ENCODE measurements at regions not wholly inside any gene's neighbourhood (a gene's known extent, or its start where the extent isn't known, plus 50 kb on each side); places are given as distances from the start of the nearest gene placed in this dataset.

DNA sequence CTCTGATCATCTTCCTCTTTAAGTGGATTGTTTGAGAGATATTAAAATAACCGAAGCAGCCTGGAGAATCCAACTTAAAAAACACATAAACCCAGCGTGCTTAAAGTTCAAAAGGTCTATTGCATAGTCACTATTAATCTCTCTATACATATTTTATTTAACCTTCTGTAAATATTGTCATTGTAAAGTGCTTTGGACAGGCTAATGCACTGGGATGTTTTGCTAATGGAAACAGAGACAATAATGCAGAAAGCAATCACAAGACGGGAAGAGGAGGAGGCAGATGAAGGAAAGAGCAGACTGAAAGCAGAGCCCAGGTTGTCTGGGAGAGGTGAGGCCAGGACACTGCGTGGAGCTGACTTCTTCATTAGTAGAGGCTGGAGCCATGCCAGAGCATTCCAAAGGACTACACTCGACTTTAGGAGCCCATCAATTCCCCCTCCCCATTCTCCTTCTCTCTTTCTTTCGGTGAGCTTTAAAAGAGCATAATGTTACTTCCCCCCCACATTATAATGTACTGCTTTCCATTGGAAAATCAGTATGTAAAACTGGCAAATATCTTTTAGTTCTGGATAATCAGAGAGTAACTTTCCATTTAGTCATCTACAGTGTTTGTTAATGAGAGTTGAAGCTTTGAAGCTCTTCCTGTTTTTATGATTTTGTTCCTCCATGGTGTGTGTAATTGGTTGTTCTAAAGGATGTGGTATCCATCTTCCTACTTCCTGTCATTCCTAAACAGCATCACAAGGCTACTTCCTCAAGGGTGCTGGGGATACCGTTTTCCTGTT lies 307.3 kb upstream of the MPDZ start:
- DNase-seq, result no peak

DNA sequence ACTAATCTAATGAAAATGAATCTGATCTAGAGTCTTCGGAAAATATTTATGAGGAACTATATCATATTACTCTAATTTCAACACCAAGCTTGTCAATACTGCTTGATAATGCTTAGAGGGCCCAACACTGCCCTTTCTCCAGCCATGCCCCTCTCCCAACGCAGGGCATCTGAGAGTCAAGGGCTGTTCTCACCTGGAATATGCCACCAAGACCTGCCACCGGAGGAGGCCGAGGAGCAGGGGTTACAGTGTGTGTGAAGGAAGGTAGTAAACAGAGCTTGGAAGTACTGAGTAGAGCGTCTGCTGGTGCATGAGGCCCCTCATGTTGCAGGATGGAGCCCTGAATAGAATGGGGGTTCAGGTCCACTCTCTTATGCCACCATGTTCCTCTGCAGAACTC lies 301.3 kb upstream of the MPDZ start:
- DNase-seq, result no peak

DNA sequence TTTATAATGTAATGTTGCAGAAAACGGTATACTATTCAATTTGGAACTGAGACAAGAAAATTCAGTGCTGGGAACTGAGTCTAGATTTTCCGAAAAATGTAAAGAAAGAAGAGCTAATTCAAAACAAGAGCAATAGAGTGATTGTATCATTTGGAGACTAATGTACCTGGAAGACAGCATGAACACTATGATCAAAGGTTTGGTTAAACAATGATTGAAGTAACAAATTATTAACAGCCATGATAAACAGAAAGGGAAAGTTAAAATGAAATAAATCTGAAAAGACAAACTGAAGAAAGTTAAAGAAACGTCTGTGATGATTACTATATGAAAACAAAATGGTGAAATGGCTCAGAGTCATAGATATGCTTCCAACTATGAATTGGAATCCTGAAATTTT lies 300.6 kb upstream of the MPDZ start:
- DNase-seq, result no peak

DNA sequence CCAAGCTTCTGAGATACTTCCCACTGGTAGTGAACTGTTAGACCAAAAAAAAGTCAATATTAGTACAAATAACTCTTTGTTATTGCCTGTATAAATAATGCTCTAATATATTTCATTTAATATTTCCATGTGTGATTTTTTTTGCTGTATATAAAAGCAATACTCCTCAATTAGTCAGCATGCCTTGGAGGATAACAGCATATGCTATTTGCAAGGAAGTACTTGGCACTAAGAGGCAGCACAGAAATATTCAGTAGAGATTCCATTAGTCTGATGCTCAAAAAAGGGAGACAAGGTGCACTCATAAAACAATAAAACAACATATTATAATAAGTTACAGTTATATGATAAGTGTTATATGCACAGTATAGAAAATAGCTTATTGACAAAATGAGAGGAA lies 296.6 kb upstream of the MPDZ start:
- no peak for DNase-seq

DNA sequence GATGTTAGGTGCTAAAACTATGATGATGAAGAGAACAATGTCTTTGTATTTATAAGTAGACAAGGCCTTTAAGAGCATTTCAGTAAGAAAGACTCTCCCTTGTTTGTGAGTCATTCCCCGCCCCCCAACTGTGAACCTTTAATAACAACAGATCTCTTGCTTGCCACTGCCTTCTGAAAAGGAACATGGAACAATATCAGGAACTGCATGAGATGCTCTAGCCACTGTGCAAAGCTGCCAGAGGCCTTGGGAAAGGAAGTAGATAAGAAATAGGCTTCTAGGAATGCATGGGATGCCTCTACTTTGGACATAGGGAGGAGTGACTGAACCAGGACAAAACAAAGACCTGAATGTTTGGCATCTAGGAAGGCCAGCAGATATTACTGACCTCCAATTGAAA lies 296.1 kb upstream of the MPDZ start:
- no peak for DNase-seq

DNA sequence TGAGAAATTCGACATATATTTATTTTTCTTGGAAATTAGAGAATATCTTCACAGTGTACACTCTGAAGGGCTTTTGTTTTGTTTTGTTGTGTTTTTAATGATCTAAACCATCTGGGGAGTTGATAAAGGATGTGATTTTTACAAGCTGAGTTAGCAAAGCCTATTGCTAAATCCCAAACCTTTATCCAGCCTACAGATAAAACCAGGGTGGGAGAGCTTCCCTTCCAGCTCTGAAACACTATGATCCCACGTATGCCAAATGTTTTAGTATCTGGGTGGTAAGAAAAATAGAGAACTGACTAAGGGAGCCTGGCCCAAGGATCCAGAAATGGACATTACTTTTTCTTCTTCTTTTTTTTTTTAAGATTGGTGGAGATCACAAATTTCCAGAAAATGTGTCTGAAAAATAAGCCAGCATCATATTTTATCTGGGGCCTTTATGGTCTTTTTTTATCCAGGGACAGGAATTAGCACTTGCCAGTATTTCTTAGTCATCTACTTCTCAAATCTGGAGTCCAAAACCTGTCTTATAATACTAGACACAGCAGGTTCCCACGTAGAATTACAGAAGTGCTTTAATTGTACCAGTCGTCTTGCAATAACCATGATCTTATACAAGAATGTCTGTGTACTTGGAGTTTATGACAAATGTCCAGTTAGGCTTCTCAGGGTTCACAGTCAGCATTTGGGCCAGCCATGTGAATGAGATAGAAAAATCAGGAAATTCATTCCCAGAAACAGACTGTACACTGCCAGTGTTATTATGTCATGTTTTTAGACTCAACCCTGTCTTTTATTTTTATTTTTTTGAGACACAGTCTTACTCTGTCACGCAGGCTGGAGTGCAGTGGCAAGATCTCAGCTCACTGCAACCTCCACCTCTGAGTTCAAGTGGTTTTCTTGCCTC lies 290.8 kb upstream of the MPDZ start:
- no peak for DNase-seq

DNA sequence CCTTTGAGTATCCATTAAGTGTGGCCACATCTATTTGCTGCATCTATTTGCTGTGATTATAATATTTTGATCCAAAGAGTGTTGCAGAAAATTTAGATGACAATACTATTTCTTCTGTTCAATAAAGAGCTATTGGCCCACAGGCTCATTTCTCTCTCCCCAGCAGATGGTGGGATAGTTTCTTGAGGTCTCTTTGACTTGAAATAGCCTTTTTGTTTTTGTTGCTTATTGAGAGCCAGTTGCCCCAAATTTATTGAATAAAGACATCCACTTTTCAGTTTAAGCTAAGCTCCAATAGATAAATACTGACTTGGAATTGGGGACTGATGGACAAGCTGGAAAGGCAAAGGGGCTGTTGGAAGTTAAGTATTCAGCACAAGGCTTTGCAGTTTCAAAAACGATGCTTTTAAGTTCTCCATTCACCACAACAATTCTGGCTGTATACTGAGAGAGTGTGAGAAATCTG lies 290.1 kb upstream of the MPDZ start:
- DNase-seq, result no peak

DNA sequence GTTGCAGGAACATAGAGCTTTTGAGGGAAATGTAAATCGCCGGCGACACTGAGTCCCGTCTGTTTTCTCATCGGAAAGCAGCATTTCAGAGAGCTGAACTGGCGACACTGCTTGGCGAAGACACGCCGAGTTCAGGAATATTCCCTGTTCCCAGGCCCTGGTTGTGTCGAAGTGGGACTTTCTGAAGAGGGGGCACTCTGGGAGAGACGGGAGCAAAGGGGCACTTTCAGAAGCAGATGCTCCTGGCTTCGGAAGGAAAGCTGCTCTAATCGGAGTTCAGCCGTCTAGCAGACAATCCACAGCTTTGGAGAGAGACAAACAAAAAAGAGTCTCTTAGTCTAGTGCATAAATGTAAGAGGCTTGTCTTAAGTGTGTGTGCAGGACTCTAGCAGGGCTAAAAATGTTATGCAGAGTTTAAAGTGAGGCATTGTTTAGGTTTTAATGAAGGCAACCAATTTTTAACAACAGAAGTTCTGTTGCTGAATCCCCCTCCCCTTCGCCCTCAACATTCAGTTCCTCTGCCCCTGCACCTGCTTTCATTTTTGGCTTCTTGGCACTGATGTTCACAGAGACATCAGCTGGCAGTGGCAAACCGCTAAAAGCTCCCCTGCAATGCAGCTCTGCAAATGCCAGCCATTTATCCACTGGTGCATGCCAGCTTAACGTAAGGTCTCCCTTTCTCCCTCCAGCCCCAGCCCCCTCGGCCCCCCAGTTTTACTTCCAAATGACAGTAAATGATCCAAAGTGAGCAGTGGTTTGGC lies 289.5 kb upstream of the MPDZ start:
- no peak for DNase-seq

DNA sequence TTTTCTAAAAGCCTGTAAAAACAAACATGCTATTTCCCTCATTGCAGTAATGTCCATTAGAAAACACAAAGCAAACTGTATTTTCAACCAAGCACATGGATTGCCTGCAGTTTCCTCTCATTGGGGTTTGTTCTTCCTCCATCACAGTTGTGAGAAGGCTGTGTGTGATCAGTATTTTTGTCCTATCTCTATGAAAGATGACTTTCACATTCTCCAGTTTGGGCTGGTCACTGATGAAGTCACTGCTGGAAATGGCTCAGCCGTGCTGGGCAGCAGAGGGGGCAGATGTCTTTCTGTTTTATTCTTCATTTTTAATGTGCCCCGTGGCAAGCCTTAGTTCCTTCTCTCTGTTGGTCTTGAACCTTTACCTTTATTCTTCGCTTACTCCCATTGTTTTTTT lies 288.9 kb upstream of the MPDZ start:
- DNase-seq, result no peak

DNA sequence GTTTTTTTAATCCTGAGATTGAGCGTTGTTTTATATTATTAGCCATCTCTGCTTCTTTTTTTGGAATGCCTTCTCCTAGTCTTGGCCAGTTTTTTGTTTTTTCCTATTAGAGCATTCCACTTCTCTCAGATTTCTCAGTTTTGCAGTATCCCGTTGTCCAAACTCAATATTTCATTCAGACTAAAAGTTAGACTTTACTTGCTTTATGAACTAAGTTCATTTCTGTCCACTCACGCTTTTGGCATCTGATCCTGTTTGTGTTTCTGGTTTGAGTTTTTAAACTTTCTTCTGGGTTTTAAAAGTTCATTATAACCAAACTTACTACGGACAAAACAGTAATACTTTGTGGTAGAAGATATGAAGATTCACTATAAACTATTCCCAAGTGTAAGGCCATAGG lies 288.3 kb upstream of the MPDZ start:
- DNase-seq, result no peak

DNA sequence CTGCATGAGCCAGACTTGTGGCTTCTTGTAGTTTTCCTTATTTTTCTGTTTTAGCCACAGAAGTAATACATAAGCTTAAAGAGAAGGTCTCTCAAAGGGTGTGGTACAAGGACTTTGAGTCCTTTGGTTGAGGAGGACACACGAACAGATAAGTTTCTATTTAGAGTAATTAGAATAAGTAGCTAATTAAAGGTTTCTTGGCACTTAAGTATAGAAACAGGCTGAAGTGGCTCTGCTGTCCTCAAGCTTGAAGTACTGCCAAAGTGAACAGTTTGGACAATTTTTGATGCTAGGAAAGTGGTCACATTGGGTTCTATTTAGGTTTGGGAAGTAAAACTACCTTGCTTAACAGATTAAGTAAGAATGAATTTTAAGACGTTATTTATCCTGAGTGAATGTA lies 278.3 kb upstream of the MPDZ start:
- no peak for DNase-seq

DNA sequence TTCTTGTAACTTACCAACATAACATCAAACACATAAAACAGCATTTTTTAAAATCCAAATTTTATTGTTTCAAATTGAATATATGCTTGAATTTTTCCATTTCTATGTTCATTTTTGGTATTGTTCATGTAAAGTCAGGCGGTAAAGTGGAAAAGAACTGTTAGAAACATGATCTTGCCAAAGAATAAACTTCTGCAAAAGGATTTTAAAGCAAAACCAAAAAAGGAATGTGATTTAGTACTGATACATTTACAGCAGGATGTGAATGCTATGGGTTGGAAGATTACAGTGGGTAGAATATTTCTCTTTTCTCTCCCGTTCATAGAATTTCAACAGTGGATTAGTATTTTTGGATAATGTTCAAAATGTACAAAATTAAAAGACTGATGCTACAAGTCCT lies 277.2 kb upstream of the MPDZ start:
- no peak for DNase-seq

DNA sequence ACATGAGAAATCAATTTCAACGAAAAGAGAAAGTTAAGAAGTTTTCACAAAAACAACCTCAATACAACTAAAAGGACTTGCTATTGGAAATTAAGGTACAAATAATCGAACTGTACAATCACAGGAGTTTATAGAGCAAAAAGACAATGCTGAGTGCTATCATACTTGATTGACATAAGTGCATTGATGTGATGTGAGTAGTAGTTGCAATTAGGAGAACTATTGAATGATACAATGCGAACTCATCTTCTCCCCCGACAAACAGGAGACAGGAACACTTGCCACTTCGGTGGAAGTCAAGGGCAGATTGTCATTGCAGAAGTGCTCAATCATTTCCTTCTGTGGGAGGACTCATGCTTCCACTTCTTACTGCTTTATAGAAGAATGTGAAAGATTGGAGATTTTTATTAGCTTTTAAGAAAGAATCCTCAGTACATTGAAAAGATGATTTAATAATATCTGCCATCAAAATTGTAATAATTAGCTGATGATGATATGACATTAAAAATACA lies 276.6 kb upstream of the MPDZ start:
- no peak for DNase-seq

DNA sequence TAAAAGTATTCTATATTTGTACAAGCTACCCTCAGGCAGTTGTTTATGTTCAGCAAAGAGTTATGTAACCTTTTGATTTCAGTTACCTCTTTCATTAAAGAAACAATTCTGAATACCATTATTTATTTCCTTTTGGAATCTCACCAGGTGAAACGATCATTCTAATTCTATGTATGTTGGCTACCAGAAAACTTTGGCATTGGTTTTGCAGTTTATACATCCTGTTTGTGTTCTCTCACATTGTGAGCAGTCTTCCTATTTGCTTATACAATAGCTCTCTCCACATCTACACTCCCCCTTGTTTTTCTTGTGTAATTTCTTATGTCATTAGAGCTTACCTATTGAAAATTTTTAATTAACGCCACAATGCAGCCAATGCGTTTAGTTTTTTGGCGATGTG lies 276.0 kb upstream of the MPDZ start:
- DNase-seq, result no peak

DNA sequence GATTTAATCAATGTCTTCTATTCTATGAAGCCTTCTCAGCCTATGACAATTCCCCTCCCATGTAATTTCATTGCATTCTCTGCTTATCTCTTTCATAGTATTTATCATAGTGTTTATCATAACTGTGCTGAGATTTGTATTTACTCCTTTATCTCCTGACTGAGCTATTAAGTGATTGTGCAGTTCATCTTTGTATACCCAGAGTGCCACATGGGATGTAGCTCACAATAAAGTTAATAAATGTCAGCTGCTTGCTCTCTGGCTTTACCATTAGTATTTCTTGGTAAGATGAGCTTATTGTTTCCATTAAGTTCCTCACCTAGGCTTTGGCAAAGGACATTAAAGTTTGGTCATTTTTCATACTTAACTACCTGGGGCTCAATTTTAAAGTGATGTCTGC lies 275.1 kb upstream of the MPDZ start:
- no peak for DNase-seq

DNA sequence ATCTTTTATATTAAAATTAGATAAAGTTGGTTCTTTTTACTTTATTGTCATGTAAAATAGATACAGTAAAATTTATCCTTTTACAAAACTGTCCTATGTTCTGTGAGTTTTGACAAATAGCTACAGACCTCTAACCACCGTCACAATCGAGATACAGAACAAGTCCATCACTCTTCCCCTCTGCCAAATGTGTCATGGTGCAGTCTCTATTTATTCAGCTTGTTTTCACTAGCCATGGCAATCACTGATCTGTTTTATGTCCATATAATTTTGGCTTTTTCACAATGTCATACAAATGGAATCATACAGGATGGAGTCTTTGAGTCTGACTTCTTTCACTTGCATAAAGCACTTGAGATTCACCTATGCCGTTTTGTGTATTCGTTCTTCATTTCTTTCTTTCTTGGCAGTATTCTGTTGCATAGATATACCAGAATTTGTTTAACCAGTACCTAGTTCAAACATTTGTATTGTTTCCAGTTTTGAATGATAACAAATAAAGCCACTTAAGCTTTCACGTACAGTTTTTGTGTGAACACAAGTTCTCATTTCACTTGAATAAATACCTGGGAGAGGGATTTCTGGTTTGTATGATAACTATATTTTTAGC lies 273.2 kb upstream of the MPDZ start:
- no peak for DNase-seq

DNA sequence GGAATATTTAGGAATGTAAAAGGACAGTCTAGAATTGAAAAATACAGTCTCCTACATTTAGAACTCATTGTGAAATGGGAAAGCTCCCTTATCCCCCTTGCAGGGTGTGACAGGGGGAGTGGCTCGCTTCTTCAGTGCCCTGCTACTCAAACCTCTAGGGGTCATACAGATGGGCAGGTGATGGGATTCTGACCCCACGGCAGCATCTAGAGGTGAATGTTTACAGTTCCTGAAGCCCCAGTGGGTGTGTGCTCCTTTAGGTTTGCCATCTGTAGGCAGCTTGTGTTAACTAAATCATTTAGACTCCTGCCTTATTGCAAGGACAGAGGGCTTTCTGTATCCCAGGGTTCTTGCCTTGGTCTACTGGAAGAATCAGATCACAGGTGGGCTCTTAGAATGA lies 271.0 kb upstream of the MPDZ start:
- DNase-seq, result no peak

DNA sequence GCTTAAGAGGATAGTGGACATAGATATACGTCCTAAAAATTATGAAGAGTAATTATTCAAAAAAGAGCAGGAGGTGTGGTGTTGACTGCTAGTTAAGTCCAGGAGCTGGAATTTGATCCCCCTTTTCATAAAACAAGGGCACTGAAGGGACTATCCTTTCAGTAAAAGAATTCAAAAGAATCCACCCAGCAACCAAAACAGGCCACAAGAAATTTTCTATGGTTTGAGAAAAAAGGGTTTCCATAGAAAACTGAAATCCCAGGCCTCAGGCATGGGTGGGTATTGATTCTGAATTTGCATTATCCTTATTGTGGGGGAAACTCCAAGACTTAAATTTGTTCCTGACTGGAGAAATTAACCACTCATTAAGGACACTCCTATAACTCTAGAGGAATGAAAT lies 269.0 kb upstream of the MPDZ start:
- DNase-seq, result no peak

DNA sequence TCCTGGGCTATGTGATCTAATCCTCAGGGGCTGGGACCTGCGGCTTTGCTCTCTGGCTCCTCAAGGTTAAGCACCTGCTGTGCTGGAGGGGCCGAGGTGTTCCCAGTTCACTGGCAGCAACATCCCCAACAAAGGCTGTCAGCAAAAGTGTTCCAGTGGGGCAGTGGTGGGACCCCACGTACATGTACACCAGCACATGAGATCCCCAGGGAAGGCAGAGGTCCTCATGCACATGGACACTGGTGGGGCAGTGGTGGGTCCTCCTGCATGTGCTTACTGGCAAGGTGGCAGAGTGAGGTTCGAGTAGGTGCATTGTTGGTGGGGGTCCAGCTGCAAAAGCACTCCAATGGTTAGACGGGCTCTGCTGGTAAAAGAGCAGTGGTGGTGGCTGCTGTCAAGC lies 255.6 kb upstream of the MPDZ start:
- no peak for DNase-seq

DNA sequence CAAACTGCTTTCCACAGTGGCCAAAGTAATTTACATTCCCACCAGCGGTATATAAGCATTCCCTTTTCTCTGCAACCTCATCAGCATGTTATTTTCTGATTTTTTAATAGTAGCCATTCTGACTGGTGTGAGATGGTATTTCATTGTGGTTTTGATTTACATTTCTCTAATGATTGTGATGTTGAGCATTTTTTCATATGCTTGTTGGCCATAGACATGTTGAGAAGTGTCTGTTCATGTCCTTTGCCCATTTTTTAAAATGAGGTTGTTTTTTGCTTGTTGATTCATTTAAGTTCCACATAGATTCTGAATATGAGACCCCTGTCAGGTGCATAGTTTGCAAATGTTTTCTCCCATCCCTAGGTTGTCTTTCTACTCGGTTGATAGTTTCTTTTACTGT lies 254.5 kb upstream of the MPDZ start:
- no peak for DNase-seq

DNA sequence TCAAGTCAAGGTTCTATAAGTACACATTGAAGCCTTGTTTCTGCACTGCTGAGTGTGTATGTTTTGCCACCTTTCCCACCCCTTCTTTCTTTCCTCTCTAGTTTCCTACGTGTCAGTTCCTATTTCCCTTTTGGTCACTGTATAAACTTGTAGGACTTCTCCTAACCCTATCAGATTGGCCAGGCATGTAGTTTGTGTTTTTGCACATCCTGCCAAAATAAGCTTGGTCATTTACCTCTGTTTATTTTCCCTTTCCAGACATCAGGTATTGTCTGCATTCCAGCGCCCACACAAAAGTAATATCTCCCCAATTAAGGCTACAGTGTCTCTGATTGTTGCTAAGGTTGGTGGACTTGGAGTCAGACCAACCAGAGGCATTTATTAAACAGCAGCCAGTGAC lies 252.9 kb upstream of the MPDZ start:
- no peak for DNase-seq

DNA sequence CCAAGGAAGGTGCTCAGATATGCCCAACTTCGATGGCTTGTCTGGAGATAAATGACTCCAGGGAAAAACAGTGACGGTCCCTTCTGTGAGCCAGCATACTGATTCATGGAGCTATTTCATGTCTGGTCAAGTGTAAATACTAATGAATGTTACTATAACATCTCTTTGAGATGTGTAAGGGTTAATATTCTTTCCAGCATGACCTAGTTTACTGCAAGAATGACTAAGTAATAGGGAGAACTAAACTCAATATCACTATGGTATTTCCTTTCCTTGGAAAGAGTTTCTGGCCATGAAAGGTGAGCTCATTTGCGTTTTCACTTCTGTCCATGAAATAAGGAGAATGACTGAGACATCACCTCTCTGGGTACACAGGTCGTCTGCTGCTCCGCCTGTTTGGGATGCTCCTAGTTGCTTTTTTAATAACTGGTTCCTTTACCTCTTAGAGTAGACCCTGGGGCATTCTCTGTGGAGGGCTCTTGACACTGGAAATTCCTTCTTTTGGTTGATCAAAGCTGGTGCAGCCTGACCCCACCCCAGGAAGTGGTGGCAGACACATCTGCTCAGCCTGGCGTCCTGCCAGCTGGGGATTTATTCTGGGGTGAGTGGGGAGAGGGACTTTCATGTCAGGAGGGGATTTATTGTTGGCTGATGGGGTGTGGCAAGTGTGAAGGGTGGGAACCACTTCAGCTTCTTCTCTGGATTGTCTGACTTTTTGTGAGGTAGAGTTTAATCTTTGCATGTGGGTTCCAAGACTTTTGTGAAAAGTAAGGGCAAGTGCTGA lies 250.0 kb upstream of the MPDZ start:
- DNase-seq, result no peak

All from stimulated activated CD4-positive, alpha-beta T cell treated with anti-CD3 and anti-CD28 coated beads, Interleukin-15, amount 100 ng/mL, for 24 hours (primary cell).